ENCODE measurements at regions not wholly inside any gene's neighbourhood (a gene's known extent, or its start where the extent isn't known, plus 50 kb on each side); places are given as distances from the start of the nearest gene placed in this dataset.

DNA sequence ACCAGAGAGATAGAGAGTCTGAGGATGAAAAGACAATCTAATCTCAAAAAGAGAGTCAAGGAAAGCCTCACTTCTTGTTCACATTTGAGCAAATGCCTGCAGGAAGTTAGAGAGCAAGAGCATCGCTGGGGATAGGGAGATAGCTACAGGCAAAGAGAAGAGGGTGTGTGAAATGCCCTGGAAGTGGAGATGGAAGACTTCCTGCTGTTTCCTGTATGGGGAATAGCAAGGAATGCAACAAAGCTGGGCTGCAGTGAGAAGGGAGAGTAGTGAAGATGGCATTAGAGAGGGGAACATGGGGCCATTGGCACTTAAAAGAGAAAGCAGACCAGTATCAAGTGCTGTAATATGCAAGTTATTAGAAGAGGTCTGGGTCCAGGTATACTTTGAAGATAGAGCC lies 488.6 kb downstream of the METTL4 start:
- ChIA-PET POLR2A (no interaction called here), CTCF (no interaction called here)
- Histone ChIP-seq H3K4me3 (ENCODE audit: low read length) (no peak overlapping the region), H3K9me3 (ENCODE audit: control insufficient read depth in 1 of 2, insufficient read depth in 1 of 2, low read length in 2 of 2) (no peaks in the 10 kb centered on the region), H3K27me3 (ENCODE audit: control insufficient read depth in 1 of 2, insufficient read depth in 2 of 2, low read length in 2 of 2) (no peaks in the 10 kb centered on the region), H3K27ac (ENCODE audit: low read depth in 1 of 2, low read length in 2 of 2) (no peak overlapping the region), H3K36me3 (ENCODE audit: insufficient read depth, low read length) (no peaks in the 10 kb centered on the region), H3K4me1 (ENCODE audit: insufficient read depth, low read length) (no peaks in the 10 kb centered on the region)
- no peaks in the 10 kb centered on the region for H3K4me1 Mint-ChIP-seq (ENCODE audit: low read depth)
- intact Hi-C loops (cut with DNase I, micrococcal nuclease), result no loop called here
- no peak for TF ChIP-seq CTCF (IDR thresholded peaks at IDR 0.05)
- ATAC-seq (ENCODE audit: poor library complexity) (no peak), DNase-seq (no peak)
- no peak overlapping the region for H3K27ac Mint-ChIP-seq
- H3K36me3 Mint-ChIP-seq (ENCODE audit: low read depth), result no peaks in the 10 kb centered on the region
- no peak overlapping the region for H3K4me3 Mint-ChIP-seq
- H3K9me3 Mint-ChIP-seq, result no peaks in the 10 kb centered on the region
- H3K27me3 Mint-ChIP-seq, result no peaks in the 10 kb centered on the region

GRCh38 chr18:2083691-2084090 lies 487.6 kb downstream of the METTL4 start:
- intact Hi-C loops (cut with DNase I, micrococcal nuclease), result no loop called here
- CTCF ChIA-PET, result no interaction called here

GRCh38 chr18:2086439-2086838 lies 484.9 kb downstream of the METTL4 start:
- no peaks in the 10 kb centered on the region for H3K4me1 Mint-ChIP-seq (ENCODE audit: low read depth)
- intact Hi-C loops (cut with DNase I, micrococcal nuclease), result no loop called here

More at GRCh38 chr18:2083691-2084090, 487.6 kb downstream of the METTL4 start:
- no peaks in the 10 kb centered on the region for H3K4me1 ChIP-seq (ENCODE audit: insufficient read depth, low read length)
- DNase-seq (no peak), ATAC-seq (ENCODE audit: poor library complexity) (no peak)
- Mint-ChIP-seq H3K4me1 (ENCODE audit: low read depth) (no peaks in the 10 kb centered on the region), H3K9me3 (no peaks in the 10 kb centered on the region), H3K36me3 (ENCODE audit: low read depth) (no peaks in the 10 kb centered on the region), H3K27me3 (no peaks in the 10 kb centered on the region), H3K4me3 (no peak overlapping the region), H3K27ac (no peak overlapping the region)
- no peaks in the 10 kb centered on the region for H3K36me3 ChIP-seq (ENCODE audit: insufficient read depth, low read length)
- no peaks in the 10 kb centered on the region for H3K27me3 ChIP-seq (ENCODE audit: control insufficient read depth in 1 of 2, insufficient read depth in 2 of 2, low read length in 2 of 2)
- POLR2A ChIA-PET, result no interaction called here
- H3K27ac ChIP-seq (ENCODE audit: low read depth in 1 of 2, low read length in 2 of 2), result no peak overlapping the region
- H3K4me3 ChIP-seq (ENCODE audit: low read length), result no peak overlapping the region
- no peaks in the 10 kb centered on the region for H3K9me3 ChIP-seq (ENCODE audit: control insufficient read depth in 1 of 2, insufficient read depth in 1 of 2, low read length in 2 of 2)
- TF ChIP-seq CTCF (IDR thresholded peaks at IDR 0.05), result no peak

More at GRCh38 chr18:2086439-2086838, 484.9 kb downstream of the METTL4 start:
- no peak overlapping the region for H3K27ac Mint-ChIP-seq
- DNase-seq, result no peak
- no peaks in the 10 kb centered on the region for H3K36me3 ChIP-seq (ENCODE audit: insufficient read depth, low read length)
- H3K27ac ChIP-seq (ENCODE audit: low read depth in 1 of 2, low read length in 2 of 2), result no peak overlapping the region
- POLR2A ChIA-PET, result no interaction called here
- H3K4me1 ChIP-seq (ENCODE audit: insufficient read depth, low read length), result no peaks in the 10 kb centered on the region
- no peaks in the 10 kb centered on the region for H3K9me3 Mint-ChIP-seq
- no peak overlapping the region for H3K4me3 Mint-ChIP-seq
- H3K27me3 ChIP-seq (ENCODE audit: control insufficient read depth in 1 of 2, insufficient read depth in 2 of 2, low read length in 2 of 2), result no peaks in the 10 kb centered on the region
- H3K27me3 Mint-ChIP-seq, result no peaks in the 10 kb centered on the region
- TF ChIP-seq CTCF (IDR thresholded peaks at IDR 0.05), result no peak
- H3K36me3 Mint-ChIP-seq (ENCODE audit: low read depth), result no peaks in the 10 kb centered on the region
- no peak for ATAC-seq (ENCODE audit: poor library complexity)
- CTCF ChIA-PET, result no interaction called here
- no peaks in the 10 kb centered on the region for H3K9me3 ChIP-seq (ENCODE audit: control insufficient read depth in 1 of 2, insufficient read depth in 1 of 2, low read length in 2 of 2)
- H3K4me3 ChIP-seq (ENCODE audit: low read length), result no peak overlapping the region
